ENCODE measurements at regions not wholly inside any gene's neighbourhood (a gene's known extent, or its start where the extent isn't known, plus 50 kb on each side); places are given as distances from the start of the nearest gene placed in this dataset.
"Not testable (repeated sequence)": the region's sequence is repeated elsewhere in the genome, so short reads cannot be mapped to it uniquely, and the experiment has no call there.

DNA sequence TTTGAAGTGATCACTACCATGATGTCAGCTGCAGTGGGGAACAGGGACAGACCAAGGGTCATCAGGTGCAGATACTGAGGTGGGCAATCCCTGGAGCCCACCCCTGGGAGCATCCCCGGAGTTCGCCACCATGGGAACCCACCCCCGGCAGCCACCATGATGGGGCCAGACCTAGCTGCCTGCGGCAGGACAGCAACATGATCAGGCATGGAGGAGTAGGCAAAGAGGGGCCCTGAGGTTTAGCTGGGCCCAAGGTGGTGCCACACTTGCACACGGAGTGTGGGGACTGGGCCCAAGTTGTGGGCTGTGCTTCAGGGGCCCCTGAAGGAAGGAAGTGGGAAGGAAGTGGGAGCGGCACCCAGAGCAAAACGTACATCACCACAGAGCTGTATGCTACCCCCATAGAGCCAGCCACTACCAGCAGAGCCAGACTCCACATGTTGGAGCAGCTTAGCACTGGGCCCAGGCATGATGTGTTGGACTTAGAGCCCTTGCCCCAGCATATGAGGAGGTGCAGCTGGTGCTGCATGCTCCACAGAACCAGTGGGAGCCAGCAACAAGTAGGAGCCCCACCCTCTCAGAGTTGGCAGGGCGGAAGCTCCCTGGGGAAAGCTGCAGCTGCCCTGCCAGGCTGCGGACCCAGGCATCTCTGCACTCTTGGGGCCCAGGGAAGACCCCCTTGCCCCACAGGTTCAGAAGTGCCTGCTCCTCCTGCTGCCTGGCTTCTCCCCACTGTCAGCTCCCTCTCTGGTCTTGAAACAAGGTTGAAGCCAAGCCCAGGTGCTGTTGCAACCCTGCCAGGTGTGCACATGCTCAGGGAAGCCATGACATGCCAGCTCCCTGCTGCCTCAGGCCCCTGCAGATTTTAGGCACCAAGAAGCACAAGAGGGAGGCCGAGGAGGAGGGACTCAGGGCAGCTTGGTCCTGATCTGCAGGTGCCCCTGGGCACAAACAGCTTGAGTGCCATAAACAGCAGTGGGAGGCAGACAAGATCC is 515.3 kb downstream of the ZBBX start:
- no peak for DNase-seq
- H3K27ac ChIP-seq (replicated peaks) = no peak overlapping the region
- no peaks in the 10 kb centered on the region for H3K36me3 ChIP-seq
- H3K27me3 ChIP-seq (ENCODE audit: low read depth) = no peaks in the 10 kb centered on the region
- no peaks in the 10 kb centered on the region for H3K4me1 ChIP-seq
- TF ChIP-seq, protein P1, sequence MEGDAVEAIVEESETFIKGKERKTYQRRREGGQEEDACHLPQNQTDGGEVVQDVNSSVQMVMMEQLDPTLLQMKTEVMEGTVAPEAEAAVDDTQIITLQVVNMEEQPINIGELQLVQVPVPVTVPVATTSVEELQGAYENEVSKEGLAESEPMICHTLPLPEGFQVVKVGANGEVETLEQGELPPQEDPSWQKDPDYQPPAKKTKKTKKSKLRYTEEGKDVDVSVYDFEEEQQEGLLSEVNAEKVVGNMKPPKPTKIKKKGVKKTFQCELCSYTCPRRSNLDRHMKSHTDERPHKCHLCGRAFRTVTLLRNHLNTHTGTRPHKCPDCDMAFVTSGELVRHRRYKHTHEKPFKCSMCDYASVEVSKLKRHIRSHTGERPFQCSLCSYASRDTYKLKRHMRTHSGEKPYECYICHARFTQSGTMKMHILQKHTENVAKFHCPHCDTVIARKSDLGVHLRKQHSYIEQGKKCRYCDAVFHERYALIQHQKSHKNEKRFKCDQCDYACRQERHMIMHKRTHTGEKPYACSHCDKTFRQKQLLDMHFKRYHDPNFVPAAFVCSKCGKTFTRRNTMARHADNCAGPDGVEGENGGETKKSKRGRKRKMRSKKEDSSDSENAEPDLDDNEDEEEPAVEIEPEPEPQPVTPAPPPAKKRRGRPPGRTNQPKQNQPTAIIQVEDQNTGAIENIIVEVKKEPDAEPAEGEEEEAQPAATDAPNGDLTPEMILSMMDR (IDR thresholded peaks at IDR 0.05; ENCODE audit: borderline replicate concordance) = no peak
- no peak overlapping the region for H3K4me3 ChIP-seq
- peaks cover 7% of the 10 kb centered on the region for H3K9me3 ChIP-seq (replicated peaks)
- intact Hi-C loops (cut with micrococcal nuclease) = no loop called here

DNA sequence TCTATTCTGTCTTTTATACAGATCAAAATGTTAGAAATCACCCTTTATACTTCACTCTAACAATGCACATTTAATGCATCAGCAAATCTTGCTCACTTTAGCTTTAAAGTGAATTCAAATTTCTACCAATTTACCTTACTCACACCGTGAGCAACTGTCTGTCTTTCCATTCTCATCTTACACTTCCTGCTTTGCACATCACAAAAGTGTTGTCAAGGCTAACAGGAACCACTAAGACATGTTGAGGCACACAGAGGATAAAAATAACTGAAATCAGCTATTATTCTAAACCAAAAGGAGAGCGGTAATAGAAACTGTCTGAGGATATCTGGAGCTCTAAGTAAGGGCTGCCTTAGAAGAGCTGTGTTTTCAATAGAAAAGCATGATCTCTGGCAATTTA is 519.9 kb downstream of the ZBBX start:
- Histone ChIP-seq H3K27me3 (ENCODE audit: low read depth) (no peaks in the 10 kb centered on the region), H3K4me1 (no peaks in the 10 kb centered on the region), H3K9me3 (replicated peaks) (peaks cover 3% of the 10 kb centered on the region), H3K4me3 (no peak overlapping the region), H3K36me3 (no peaks in the 10 kb centered on the region), H3K27ac (replicated peaks) (no peak overlapping the region)
- no peak for DNase-seq
- intact Hi-C loops (cut with micrococcal nuclease) = no loop called here
- TF ChIP-seq, protein P1 (IDR thresholded peaks at IDR 0.05; ENCODE audit: borderline replicate concordance) = no peak

DNA sequence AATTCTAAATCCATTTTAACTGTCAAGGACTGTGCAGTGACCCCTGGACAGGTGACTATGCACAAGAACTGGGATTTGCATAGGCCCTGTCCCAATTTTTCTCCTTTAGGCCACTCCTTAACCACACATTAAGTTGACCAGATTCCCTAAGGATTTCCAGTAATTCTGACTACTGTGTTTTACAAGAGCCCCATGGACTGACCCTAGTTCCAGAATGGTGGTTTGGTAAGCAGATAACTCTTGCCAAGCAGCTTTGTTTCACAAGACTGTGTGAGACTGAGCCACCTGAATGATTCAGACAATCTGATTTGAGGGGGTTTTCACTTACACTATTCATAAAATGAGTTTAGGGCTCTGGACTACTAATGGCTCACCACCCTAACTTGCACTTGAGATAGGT is 535.8 kb downstream of the ZBBX start:
- TF ChIP-seq, protein P1 (IDR thresholded peaks at IDR 0.05; ENCODE audit: borderline replicate concordance) = no peak

DNA sequence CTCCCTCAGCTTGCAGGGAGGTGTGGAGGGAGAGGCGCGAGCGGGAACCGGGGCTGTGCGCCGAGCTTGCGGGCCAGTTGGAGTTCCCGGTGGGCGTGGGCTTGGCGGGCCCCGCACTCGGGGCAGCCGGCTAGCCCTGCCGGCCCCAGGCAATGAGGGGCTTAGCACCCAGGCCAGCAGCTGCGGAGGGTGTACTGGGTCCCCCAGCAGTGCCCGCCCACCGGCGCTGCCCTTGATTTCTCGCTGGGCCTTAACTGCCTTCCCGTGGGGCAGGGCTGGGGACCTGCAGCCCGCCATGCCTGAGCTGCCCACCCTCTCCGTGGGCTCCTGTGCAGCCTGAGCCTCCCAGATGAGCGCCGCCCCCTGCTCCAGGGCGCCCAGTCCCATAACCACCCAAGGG is 537.3 kb downstream of the ZBBX start:
- H3K36me3 ChIP-seq; H3K4me3 ChIP-seq; DNase-seq; H3K27ac ChIP-seq (replicated peaks); intact Hi-C loops (cut with micrococcal nuclease); H3K4me1 ChIP-seq; H3K27me3 ChIP-seq (ENCODE audit: low read depth): not testable (repeated sequence)
- peaks cover 19% of the 10 kb centered on the region for H3K9me3 ChIP-seq (replicated peaks)

More for the DNA sequence above, 535.8 kb downstream of the ZBBX start:
- Histone ChIP-seq H3K4me1 (no peaks in the 10 kb centered on the region), H3K27me3 (ENCODE audit: low read depth) (no peaks in the 10 kb centered on the region), H3K27ac (replicated peaks) (no peak overlapping the region), H3K4me3 (no peak overlapping the region), H3K36me3 (no peaks in the 10 kb centered on the region), H3K9me3 (replicated peaks) (peaks cover 28% of the 10 kb centered on the region)
- intact Hi-C loops (cut with micrococcal nuclease) = no loop called here
- no peak for DNase-seq

DNA sequence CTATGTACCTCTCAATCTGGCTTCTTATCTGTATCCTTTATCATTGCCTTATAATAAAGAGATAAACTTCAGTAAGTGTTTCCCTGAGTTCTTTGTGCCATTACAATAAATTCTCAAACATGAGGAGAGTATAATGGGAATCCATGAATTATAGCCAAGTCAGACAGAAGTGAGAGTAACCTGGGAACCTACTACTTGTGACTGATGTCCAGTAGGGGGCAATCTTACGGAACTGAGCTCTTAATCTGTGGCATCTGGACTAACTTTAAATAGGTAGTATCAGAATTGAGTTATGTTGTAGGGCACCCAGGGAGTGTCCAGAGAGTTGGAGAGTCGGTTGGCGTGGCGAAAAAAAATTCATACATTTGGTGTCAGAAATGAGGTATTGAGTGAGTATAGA is 542.6 kb downstream of the ZBBX start:
- TF ChIP-seq, protein P1 (IDR thresholded peaks at IDR 0.05; ENCODE audit: borderline replicate concordance) = peak; percentile 18
- Histone ChIP-seq H3K9me3 (replicated peaks) (peaks cover 4% of the 10 kb centered on the region), H3K36me3 (no peaks in the 10 kb centered on the region), H3K4me3 (no peak overlapping the region), H3K27me3 (ENCODE audit: low read depth) (no peaks in the 10 kb centered on the region), H3K4me1 (no peaks in the 10 kb centered on the region), H3K27ac (replicated peaks) (no peak overlapping the region)
- no peak for DNase-seq
- intact Hi-C loops (cut with micrococcal nuclease) = no loop called here

DNA sequence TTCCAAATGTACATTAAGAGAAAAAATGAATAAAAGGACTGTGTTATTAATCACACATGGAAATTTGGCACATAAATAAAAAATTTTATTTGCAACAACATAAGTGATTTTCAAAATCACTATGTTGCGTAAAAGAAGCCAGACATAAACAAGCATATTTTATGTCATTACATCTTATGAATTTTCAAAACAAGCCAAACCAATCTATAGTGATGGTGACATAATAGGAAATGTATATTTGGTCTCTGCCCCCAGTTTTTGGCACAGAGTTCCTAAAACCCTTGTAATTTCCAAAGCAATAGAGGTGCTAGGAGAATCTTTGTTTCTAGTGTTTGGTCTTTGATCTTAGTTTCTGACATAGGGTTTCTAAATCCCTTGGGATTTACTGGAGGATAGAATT is 543.3 kb downstream of the ZBBX start:
- TF ChIP-seq, protein P1 (IDR thresholded peaks at IDR 0.05; ENCODE audit: borderline replicate concordance) = no peak
- intact Hi-C loops (cut with micrococcal nuclease) = no loop called here

More for the DNA sequence above, 543.3 kb downstream of the ZBBX start:
- Histone ChIP-seq H3K9me3 (replicated peaks) (peaks cover 4% of the 10 kb centered on the region), H3K27ac (replicated peaks) (no peak overlapping the region), H3K4me1 (no peaks in the 10 kb centered on the region), H3K36me3 (no peaks in the 10 kb centered on the region), H3K4me3 (no peak overlapping the region), H3K27me3 (ENCODE audit: low read depth) (no peaks in the 10 kb centered on the region)
- no peak for DNase-seq

Data from left ventricle myocardium inferior (tissue), 1 donor.